Ishikawa (cell line): ENCODE measurements at regions not wholly inside any gene's neighbourhood (a gene's known extent, or its start where the extent isn't known, plus 50 kb on each side); places are given as distances from the start of the nearest gene placed in this dataset.

Experiments
- CEBPB ChIP-seq: IDR thresholded peaks from 2 replicates; pipeline ENCODE4 v1.6.1; 2012
- CREB1 ChIP-seq: IDR thresholded peaks from 2 replicates; pipeline ENCODE4 v1.6.1; 2012; ENCODE audit warnings: low read depth
- EGR1 ChIP-seq: IDR thresholded peaks from 2 replicates; pipeline ENCODE4 v1.6.1; 2012
- EP300 ChIP-seq: IDR thresholded peaks from 2 replicates; pipeline ENCODE4 v1.6.1; 2012; ENCODE audit warnings: borderline replicate concordance
- FOXM1 ChIP-seq: IDR thresholded peaks from 2 replicates; pipeline ENCODE4 v1.6.1; 2012; ENCODE audit warnings: low read depth, borderline replicate concordance
- MAX ChIP-seq: IDR thresholded peaks from 2 replicates; pipeline ENCODE4 v1.6.1; 2012
- NFIC ChIP-seq: IDR thresholded peaks from 2 replicates; pipeline ENCODE4 v1.6.1; 2012
- RAD21 ChIP-seq: IDR thresholded peaks from 2 replicates; pipeline ENCODE4 v1.6.1; 2012; ENCODE audit warnings: low read depth
- REST ChIP-seq: IDR thresholded peaks from 2 replicates; pipeline ENCODE4 v1.6.1; 2012; ENCODE audit warnings: low read depth, mild to moderate bottlenecking
- TAF1 ChIP-seq: IDR thresholded peaks from 2 replicates; pipeline ENCODE4 v1.6.1; 2012; ENCODE audit warnings: low read depth, mild to moderate bottlenecking
- TCF12 ChIP-seq: IDR thresholded peaks from 2 replicates; pipeline ENCODE4 v1.6.1; 2012; ENCODE audit warnings: low read depth
- TEAD4 ChIP-seq: IDR thresholded peaks from 2 replicates; pipeline ENCODE4 v1.6.1; 2012
- USF1 ChIP-seq: IDR thresholded peaks from 2 replicates; pipeline ENCODE4 v1.6.1; 2012
- YY1 ChIP-seq: IDR thresholded peaks from 2 replicates; pipeline ENCODE4 v1.6.1; 2012; ENCODE audit warnings: low read depth
- ZBTB7A ChIP-seq: IDR thresholded peaks from 2 replicates; pipeline ENCODE4 v1.6.1; 2012; ENCODE audit warnings: low read depth

- TF ChIP-seq TEAD4 (no peak), TCF12 (no peak), EP300 (no peak), MAX (no peak), CEBPB (no peak), TAF1 (no peak), CREB1 (no peak), REST (no peak), NFIC (no peak), YY1 (no peak), USF1 (no peak), RAD21 (no peak)
Observed at GRCh38 chr14:101117543-101117942, 214.0 kb upstream of the RTL1 start.

- TF ChIP-seq USF1: no peak
- TF ChIP-seq YY1: no peak
- TF ChIP-seq FOXM1: no peak
- no peak for TF ChIP-seq MAX
- TF ChIP-seq NFIC: no peak
- TF ChIP-seq REST: no peak
- no peak for TF ChIP-seq TCF12
- no peak for TF ChIP-seq CREB1
- TF ChIP-seq CEBPB: no peak
- TF ChIP-seq TEAD4: no peak
- TF ChIP-seq TAF1: no peak
- TF ChIP-seq RAD21: no peak
- no peak for TF ChIP-seq ZBTB7A
- no peak for TF ChIP-seq EGR1
- TF ChIP-seq EP300: no peak
Observed at GRCh38 chr14:101118233-101118632, 214.7 kb upstream of the RTL1 start.

DNA sequence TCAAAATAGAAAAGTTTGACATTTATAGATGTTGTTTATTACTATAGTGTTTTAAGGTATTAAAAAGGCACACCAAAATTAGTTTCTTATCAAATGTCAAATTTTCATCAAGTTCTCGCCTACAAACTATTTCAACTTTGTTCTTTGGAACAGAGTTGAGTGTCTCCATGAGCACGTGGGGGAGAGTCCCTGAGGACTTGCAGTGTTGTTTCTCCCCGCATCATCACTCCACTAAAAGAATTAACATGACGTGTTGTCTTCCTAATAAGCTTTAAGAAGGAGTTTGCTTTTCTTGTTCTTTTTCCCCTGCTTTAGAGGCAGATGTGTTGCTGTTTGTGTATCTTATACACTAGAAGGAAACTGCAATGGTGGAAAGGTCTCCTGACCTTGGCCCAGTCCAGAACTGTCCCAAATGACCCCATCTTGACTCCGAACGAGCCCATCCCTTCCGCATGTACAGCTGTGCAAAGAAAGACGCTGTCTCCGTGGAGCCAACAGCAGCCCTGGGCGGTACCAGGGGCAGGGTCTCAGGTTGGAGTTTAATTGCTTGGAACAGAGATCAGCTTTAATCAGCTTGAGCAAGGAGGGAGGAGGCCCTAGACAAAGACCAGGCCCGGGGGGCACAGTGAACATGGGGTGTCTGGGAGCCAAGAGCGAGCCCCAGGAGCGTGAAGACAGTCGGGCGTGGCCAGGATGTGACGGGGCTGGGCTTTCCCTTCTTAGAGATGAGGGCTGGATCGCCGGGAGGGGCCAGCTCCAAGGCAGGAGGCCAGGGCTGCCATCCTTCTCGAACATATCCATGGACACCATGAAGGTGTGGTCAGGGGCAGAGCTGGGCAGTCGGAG is 215.4 kb upstream of the RTL1 start:
- no peak for TF ChIP-seq CREB1
- TF ChIP-seq CEBPB: no peak
- TF ChIP-seq EP300: no peak
- TF ChIP-seq RAD21: no peak
- TF ChIP-seq MAX: no peak
- TF ChIP-seq TCF12: no peak
- TF ChIP-seq YY1: no peak
- no peak for TF ChIP-seq NFIC
- TF ChIP-seq TAF1: no peak
- TF ChIP-seq FOXM1: no peak
- TF ChIP-seq TEAD4: no peak
- no peak for TF ChIP-seq EGR1
- no peak for TF ChIP-seq ZBTB7A
- no peak for TF ChIP-seq USF1
- no peak for TF ChIP-seq REST
